Large intestine (tissue), 3 donors: ENCODE measurements at regions not wholly inside any gene's neighbourhood (a gene's known extent, or its start where the extent isn't known, plus 50 kb on each side); places are given as distances from the start of the nearest gene placed in this dataset.

Experiments
- DNase-seq, 2 donors: peaks; one replicate each; pipeline versions ENCODE4 v3.0.0 to v3.0.0-alpha.2; 2013
- H3K27ac ChIP-seq: one replicate; pipeline ENCODE4 v1.5.1; 2013; ENCODE audit warnings: low read length
- H3K27me3 ChIP-seq: 2 replicates; pipeline ENCODE4 v1.6.1; 2013; ENCODE audit warnings: low read length; ENCODE audit not compliant: control insufficient read depth, insufficient read depth
- H3K36me3 ChIP-seq: 2 replicates; pipeline ENCODE4 v1.6.1; 2013; ENCODE audit warnings: low read length; ENCODE audit not compliant: control insufficient read depth, insufficient read depth
- H3K4me1 ChIP-seq: one replicate; pipeline ENCODE4 v1.6.1; 2013; ENCODE audit warnings: low read length; ENCODE audit not compliant: control insufficient read depth, insufficient read depth
- H3K4me3 ChIP-seq: one replicate; pipeline ENCODE4 v1.5.1; 2013; ENCODE audit warnings: low read length
- H3K9me3 ChIP-seq: one replicate; pipeline ENCODE4 v1.6.1; 2013; ENCODE audit warnings: mild to moderate bottlenecking, low read depth, low read length, moderate library complexity; ENCODE audit not compliant: control insufficient read depth
- WGBS: methylation state at CpG from one replicate; pipeline ENCODE4 v1.1.5; 2013; ENCODE audit warnings: low lambda C conversion rate; ENCODE audit not compliant: insufficient coverage; 5-methylcytosine and 5-hydroxymethylcytosine counted together

GRCh38 chr18:56210520-56210919 lies 427.9 kb downstream of the TXNL1 start:
- H3K36me3 ChIP-seq, result no peaks in the 10 kb centered on the region
- H3K4me3 ChIP-seq, result no peak overlapping the region
- H3K27ac ChIP-seq, result no peak overlapping the region
- no peaks in the 10 kb centered on the region for H3K4me1 ChIP-seq
- H3K27me3 ChIP-seq, result no peaks in the 10 kb centered on the region
- 100% methylated on average over 1 of the region's 3 CpGs for WGBS
- H3K9me3 ChIP-seq, result no peaks in the 10 kb centered on the region
- DNase-seq, result no peak

DNA sequence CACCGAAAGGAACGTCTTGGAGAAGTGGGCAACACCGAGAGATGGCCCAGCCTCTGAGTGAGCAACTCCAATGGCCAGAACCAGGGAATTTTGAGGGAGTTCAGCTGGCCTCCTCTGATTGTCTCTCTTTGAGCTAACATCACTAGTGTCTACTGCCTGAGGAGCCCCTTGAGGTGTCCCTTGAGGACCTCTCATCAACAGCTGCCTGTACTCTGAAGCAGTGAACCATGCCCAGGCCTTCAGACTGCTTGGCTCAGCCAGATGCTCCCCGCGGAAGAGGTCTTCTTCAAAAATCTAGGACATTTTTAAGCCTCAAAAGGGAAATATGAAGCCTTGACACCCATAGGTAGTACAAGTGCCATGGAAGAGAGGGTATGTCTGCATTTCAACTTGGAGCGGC lies 430.4 kb downstream of the TXNL1 start:
- DNase-seq, result no peak
- no CpG with 5 or more reads among the region's 6 CpGs for WGBS
- no peak overlapping the region for H3K27ac ChIP-seq
- H3K4me1 ChIP-seq, result no peaks in the 10 kb centered on the region
- H3K9me3 ChIP-seq, result peaks cover 6% of the 10 kb centered on the region
- no peak overlapping the region for H3K4me3 ChIP-seq
- H3K36me3 ChIP-seq, result no peaks in the 10 kb centered on the region
- H3K27me3 ChIP-seq, result no peaks in the 10 kb centered on the region

- Histone ChIP-seq H3K27ac (no peak overlapping the region), H3K9me3 (peaks cover 6% of the 10 kb centered on the region), H3K36me3 (no peaks in the 10 kb centered on the region), H3K27me3 (no peaks in the 10 kb centered on the region), H3K4me3 (no peak overlapping the region), H3K4me1 (no peaks in the 10 kb centered on the region)
- DNase-seq, result no peak
These were observed 434.3 kb downstream of the TXNL1 start for GRCh38 chr18:56204052-56204451.

GRCh38 chr18:56202678-56203077 lies 435.7 kb downstream of the TXNL1 start:
- no peak for DNase-seq

DNA sequence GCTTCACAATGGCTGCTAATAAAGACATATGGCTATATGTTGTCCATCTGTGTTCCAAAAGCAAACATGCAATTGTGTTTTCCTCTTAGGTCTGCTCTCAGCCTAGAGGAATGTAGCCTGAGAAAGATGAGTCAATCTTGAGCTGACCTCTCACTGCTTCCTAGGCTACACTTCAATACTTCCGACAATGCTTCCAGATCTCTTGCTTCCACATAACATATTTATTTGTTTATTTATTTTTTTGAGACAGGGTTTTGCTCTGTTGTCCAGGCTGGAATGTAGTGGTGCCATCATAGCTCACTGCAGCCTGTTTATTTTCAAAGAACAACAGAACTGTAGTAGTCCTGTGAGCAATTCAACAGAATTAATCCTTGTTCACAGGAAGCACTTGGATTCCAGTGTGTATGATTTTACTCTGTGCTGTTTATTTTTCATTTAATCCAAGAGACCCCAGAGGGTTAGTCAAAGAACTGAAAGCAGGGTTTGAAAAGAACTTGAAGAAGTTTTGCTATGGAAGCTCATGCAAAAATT lies 437.9 kb downstream of the TXNL1 start:
- no peak for DNase-seq
- Histone ChIP-seq H3K4me3 (no peak overlapping the region), H3K36me3 (no peaks in the 10 kb centered on the region), H3K27me3 (no peaks in the 10 kb centered on the region), H3K27ac (no peak overlapping the region), H3K4me1 (no peaks in the 10 kb centered on the region), H3K9me3 (peaks cover 6% of the 10 kb centered on the region)
- no CpG with 5 or more reads among the region's 1 CpG for WGBS

More at GRCh38 chr18:56202678-56203077, 435.7 kb downstream of the TXNL1 start:
- Histone ChIP-seq H3K9me3 (peaks cover 6% of the 10 kb centered on the region), H3K36me3 (no peaks in the 10 kb centered on the region), H3K27ac (no peak overlapping the region), H3K27me3 (no peaks in the 10 kb centered on the region), H3K4me3 (no peak overlapping the region), H3K4me1 (no peaks in the 10 kb centered on the region)
- WGBS, result no CpG with 5 or more reads among the region's 3 CpGs

- 40% methylated on average over 3 of the region's 8 CpGs for WGBS
- H3K27me3 ChIP-seq, result no peaks in the 10 kb centered on the region
- H3K4me3 ChIP-seq, result no peak overlapping the region
- no peaks in the 10 kb centered on the region for H3K4me1 ChIP-seq
- no peak for DNase-seq
- H3K9me3 ChIP-seq, result peaks cover 5% of the 10 kb centered on the region
- H3K36me3 ChIP-seq, result no peaks in the 10 kb centered on the region
- no peak overlapping the region for H3K27ac ChIP-seq
These were observed 438.6 kb downstream of the TXNL1 start for GRCh38 chr18:56199580-56200330.

- no peak overlapping the region for H3K4me3 ChIP-seq
- WGBS, result 89% methylated on average over 3 of the region's 6 CpGs
- DNase-seq, result no peak
These were observed 441.0 kb downstream of the TXNL1 start for GRCh38 chr18:56197241-56197859.

GRCh38 chr18:56196495-56197225 lies 441.7 kb downstream of the TXNL1 start:
- Histone ChIP-seq H3K9me3 (no peaks in the 10 kb centered on the region), H3K4me3 (no peak overlapping the region), H3K4me1 (no peaks in the 10 kb centered on the region), H3K27me3 (no peaks in the 10 kb centered on the region), H3K36me3 (no peaks in the 10 kb centered on the region), H3K27ac (no peak overlapping the region)
- no CpG with 5 or more reads among the region's 1 CpG for WGBS
- DNase-seq, result no peak

More at GRCh38 chr18:56197241-56197859, 441.0 kb downstream of the TXNL1 start:
- Histone ChIP-seq H3K36me3 (no peaks in the 10 kb centered on the region), H3K4me1 (no peaks in the 10 kb centered on the region), H3K27me3 (no peaks in the 10 kb centered on the region), H3K27ac (no peak overlapping the region), H3K9me3 (no peaks in the 10 kb centered on the region)

DNA sequence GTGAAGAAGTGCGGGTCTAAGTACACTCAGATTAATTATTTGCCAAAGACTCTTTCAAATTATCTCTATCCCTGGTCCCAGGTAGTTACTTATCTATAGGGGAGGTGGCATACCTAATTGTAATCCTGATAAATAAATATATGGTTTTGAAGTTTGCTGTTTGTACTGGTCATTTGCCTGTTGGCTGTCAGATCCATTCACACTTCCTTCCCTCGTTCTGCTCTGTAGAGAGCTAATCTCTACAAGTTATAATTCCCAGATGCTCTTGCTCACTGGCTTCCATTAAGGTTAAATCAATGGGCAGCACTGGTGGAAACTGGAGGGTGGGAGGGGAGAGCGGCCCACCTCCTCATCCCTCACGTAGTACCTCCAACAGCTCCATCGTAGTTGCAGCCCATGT lies 447.1 kb downstream of the TXNL1 start:
- DNase-seq, result no peak
- Histone ChIP-seq H3K27me3 (no peaks in the 10 kb centered on the region), H3K9me3 (no peaks in the 10 kb centered on the region), H3K4me1 (no peaks in the 10 kb centered on the region), H3K36me3 (no peaks in the 10 kb centered on the region), H3K4me3 (no peak overlapping the region), H3K27ac (no peak overlapping the region)
- WGBS, result 13% methylated on average over 1 of the region's 5 CpGs

- Histone ChIP-seq H3K4me3 (no peak overlapping the region), H3K36me3 (no peaks in the 10 kb centered on the region), H3K27me3 (no peaks in the 10 kb centered on the region), H3K27ac (no peak overlapping the region), H3K9me3 (no peaks in the 10 kb centered on the region), H3K4me1 (no peaks in the 10 kb centered on the region)
- DNase-seq, result no peak
- WGBS, result 100% methylated on average over 1 of the region's 20 CpGs
These were observed 448.8 kb downstream of the TXNL1 start for GRCh38 chr18:56189615-56190014.
